ENCODE measurements at regions not wholly inside any gene's neighbourhood (a gene's known extent, or its start where the extent isn't known, plus 50 kb on each side); places are given as distances from the start of the nearest gene placed in this dataset.

DNA sequence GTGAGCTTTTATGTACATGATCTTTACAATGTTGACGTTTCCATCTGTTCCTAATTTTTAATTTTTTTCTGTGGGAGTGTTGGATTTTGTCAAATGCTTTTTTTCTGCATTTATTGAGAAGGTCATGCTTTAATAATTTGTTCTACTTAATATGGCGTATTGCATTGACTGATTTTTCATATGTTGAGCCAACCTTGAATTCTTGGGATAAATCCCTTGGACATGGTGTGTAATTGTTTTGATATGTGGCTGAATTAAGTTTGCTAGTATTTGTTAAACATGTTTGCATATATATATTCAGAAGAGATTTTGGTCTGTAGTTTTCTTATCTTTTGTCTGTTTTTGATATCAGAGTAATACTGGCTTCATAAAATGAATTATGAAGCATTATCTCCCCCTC is 256.7 kb downstream of the EDEM1 start:
- no peaks in the 10 kb centered on the region for H3F3A ChIP-seq (ENCODE audit: low read depth)
- no peak overlapping the region for H3K4me2 ChIP-seq (ENCODE audit: low read depth, low read length, poor library complexity, severe bottlenecking)
- no peaks in the 10 kb centered on the region for H3K27me3 ChIP-seq (ENCODE audit: insufficient read depth, low read length, poor library complexity, severe bottlenecking)
- H2AFZ ChIP-seq (ENCODE audit: low read length), result no peak overlapping the region
- no peak overlapping the region for H3K4me3 ChIP-seq (ENCODE audit: low read length, poor library complexity, severe bottlenecking)
- no peak for TF ChIP-seq EZH2phosphoT487 (IDR thresholded peaks at IDR 0.05; ENCODE audit: borderline replicate concordance)
- TF ChIP-seq, protein P1, sequence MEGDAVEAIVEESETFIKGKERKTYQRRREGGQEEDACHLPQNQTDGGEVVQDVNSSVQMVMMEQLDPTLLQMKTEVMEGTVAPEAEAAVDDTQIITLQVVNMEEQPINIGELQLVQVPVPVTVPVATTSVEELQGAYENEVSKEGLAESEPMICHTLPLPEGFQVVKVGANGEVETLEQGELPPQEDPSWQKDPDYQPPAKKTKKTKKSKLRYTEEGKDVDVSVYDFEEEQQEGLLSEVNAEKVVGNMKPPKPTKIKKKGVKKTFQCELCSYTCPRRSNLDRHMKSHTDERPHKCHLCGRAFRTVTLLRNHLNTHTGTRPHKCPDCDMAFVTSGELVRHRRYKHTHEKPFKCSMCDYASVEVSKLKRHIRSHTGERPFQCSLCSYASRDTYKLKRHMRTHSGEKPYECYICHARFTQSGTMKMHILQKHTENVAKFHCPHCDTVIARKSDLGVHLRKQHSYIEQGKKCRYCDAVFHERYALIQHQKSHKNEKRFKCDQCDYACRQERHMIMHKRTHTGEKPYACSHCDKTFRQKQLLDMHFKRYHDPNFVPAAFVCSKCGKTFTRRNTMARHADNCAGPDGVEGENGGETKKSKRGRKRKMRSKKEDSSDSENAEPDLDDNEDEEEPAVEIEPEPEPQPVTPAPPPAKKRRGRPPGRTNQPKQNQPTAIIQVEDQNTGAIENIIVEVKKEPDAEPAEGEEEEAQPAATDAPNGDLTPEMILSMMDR (conservative IDR thresholded peaks at IDR 0.05; ENCODE audit: low read length), result no peak
- no peaks in the 10 kb centered on the region for H3K36me3 ChIP-seq (ENCODE audit: insufficient read depth, low read length)
- H3K79me2 ChIP-seq (ENCODE audit: insufficient read depth, low read length), result no peaks in the 10 kb centered on the region
- no peak overlapping the region for H3K9ac ChIP-seq (ENCODE audit: low read depth, low read length, poor library complexity, severe bottlenecking)
- H3K9me2 ChIP-seq (replicated peaks; ENCODE audit: low read depth, low read length), result no peaks in the 10 kb centered on the region
- H3K9me3 ChIP-seq (ENCODE audit: insufficient read depth, low read depth, low read length), result no peaks in the 10 kb centered on the region
- no peaks in the 10 kb centered on the region for H4K20me1 ChIP-seq (ENCODE audit: insufficient read depth, low read length, poor library complexity, severe bottlenecking)
- no peaks in the 10 kb centered on the region for H3K4me1 ChIP-seq (ENCODE audit: insufficient read depth, low read length, poor library complexity, severe bottlenecking)

DNA sequence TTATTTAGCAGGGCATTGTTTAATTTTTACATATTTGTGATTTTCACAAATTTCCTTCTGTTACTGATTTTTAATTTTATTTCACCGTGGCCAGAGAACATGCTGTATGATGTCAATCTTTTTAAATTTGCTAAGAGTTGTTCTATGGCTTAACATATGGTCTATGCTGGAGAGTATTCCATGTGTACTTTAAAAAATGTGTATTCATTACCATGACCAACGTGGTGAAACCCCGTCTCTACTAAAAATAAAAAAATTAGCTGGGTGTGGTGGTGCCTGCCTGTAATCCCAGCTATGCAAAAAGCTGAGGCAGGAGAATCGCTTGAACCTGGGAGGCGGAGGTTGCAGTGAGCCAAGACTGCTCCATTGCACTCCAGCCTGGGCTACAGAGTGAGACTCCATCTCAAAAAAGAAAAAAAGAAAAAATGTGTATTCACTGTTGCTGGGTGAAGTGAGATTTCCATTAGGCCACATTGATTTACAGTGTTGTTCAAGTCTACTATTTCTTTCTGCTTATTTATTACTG is 258.2 kb downstream of the EDEM1 start:
- Histone ChIP-seq H2AFZ (ENCODE audit: low read length) (no peak overlapping the region), H3K79me2 (ENCODE audit: insufficient read depth, low read length) (no peaks in the 10 kb centered on the region), H3K9ac (ENCODE audit: low read depth, low read length, poor library complexity, severe bottlenecking) (no peak overlapping the region), H3K4me2 (ENCODE audit: low read depth, low read length, poor library complexity, severe bottlenecking) (no peak overlapping the region), H3K36me3 (ENCODE audit: insufficient read depth, low read length) (no peaks in the 10 kb centered on the region), H3K4me1 (ENCODE audit: insufficient read depth, low read length, poor library complexity, severe bottlenecking) (no peaks in the 10 kb centered on the region), H4K20me1 (ENCODE audit: insufficient read depth, low read length, poor library complexity, severe bottlenecking) (no peaks in the 10 kb centered on the region), H3K9me2 (replicated peaks; ENCODE audit: low read depth, low read length) (no peaks in the 10 kb centered on the region), H3K9me3 (ENCODE audit: insufficient read depth, low read depth, low read length) (no peaks in the 10 kb centered on the region), H3K27me3 (ENCODE audit: insufficient read depth, low read length, poor library complexity, severe bottlenecking) (no peaks in the 10 kb centered on the region), H3K4me3 (ENCODE audit: low read length, poor library complexity, severe bottlenecking) (no peak overlapping the region), H3F3A (ENCODE audit: low read depth) (no peaks in the 10 kb centered on the region)
- TF ChIP-seq, protein P1 (conservative IDR thresholded peaks at IDR 0.05; ENCODE audit: low read length), result no peak
- no peak for TF ChIP-seq EZH2phosphoT487 (IDR thresholded peaks at IDR 0.05; ENCODE audit: borderline replicate concordance)

DNA sequence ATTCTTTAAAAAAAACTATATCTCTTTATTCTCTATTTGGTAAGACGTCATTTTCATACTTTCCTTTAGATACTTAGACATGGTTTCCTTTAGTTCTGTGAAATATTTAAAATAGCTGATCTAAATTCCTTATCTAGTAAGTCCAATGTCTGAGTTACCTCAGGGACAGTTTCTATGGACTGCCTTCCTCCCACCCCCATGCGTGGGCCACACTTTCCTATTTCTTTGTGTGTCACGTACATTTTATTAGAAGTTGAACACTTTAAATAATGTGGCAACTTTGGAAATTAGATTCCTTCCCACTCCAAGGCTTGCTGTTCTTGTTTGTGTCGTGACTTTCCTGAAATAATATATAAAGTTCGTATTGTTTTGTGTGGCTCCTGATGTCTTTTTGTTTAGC is 260.7 kb downstream of the EDEM1 start:
- no peak overlapping the region for H3K4me2 ChIP-seq (ENCODE audit: low read depth, low read length, poor library complexity, severe bottlenecking)
- no peak for TF ChIP-seq EZH2phosphoT487 (IDR thresholded peaks at IDR 0.05; ENCODE audit: borderline replicate concordance)
- TF ChIP-seq, protein P1 (conservative IDR thresholded peaks at IDR 0.05; ENCODE audit: low read length), result no peak
- no peaks in the 10 kb centered on the region for H3K36me3 ChIP-seq (ENCODE audit: insufficient read depth, low read length)
- H4K20me1 ChIP-seq (ENCODE audit: insufficient read depth, low read length, poor library complexity, severe bottlenecking), result no peaks in the 10 kb centered on the region
- H3K9ac ChIP-seq (ENCODE audit: low read depth, low read length, poor library complexity, severe bottlenecking), result no peak overlapping the region
- H3K4me1 ChIP-seq (ENCODE audit: insufficient read depth, low read length, poor library complexity, severe bottlenecking), result no peaks in the 10 kb centered on the region
- H3K27me3 ChIP-seq (ENCODE audit: insufficient read depth, low read length, poor library complexity, severe bottlenecking), result no peaks in the 10 kb centered on the region
- no peaks in the 10 kb centered on the region for H3F3A ChIP-seq (ENCODE audit: low read depth)
- H3K9me3 ChIP-seq (ENCODE audit: insufficient read depth, low read depth, low read length), result no peaks in the 10 kb centered on the region
- H3K79me2 ChIP-seq (ENCODE audit: insufficient read depth, low read length), result no peaks in the 10 kb centered on the region
- H3K9me2 ChIP-seq (replicated peaks; ENCODE audit: low read depth, low read length), result no peaks in the 10 kb centered on the region
- no peak overlapping the region for H2AFZ ChIP-seq (ENCODE audit: low read length)
- no peak overlapping the region for H3K4me3 ChIP-seq (ENCODE audit: low read length, poor library complexity, severe bottlenecking)

Measured in Loucy (cell line).